Psoas muscle (tissue), 7 donors: ENCODE measurements at regions not wholly inside any gene's neighbourhood (a gene's known extent, or its start where the extent isn't known, plus 50 kb on each side); places are given as distances from the start of the nearest gene placed in this dataset.

Source experiments
- ATAC-seq, 4 donors: fragments of 200-7000 bp; cut with Tn5 transposase; one replicate each; pipeline ENCODE4 v1.9.1; 2020; ENCODE audit warnings: moderate library complexity in 3 of 4, mild to moderate bottlenecking in 2 of 4
- DNase-seq, 2 donors: peaks; one replicate each; pipeline ENCODE4 v3.0.0-alpha.2; 2020
- H3K27ac ChIP-seq: fragments of 200-600 bp; one replicate; pipeline ENCODE4 v1.8.0; 2022
- H3K27me3 ChIP-seq, 3 donors: fragments of 200-600 bp in 1 of 3; one replicate each; pipeline versions ENCODE4 v1.6.1 to v1.8.0; 2013 to 2022; ENCODE audit warnings: low read length in 2 of 3, mild to moderate bottlenecking in 2 of 3, moderate library complexity in 1 of 3; ENCODE audit not compliant: insufficient read depth in 3 of 3
- H3K36me3 ChIP-seq, 2 donors: fragments of 200-600 bp in 1 of 2; one replicate each; pipeline versions ENCODE4 v1.6.1 to v1.8.0; 2013 to 2022; ENCODE audit warnings: low read depth in 1 of 2, mild to moderate bottlenecking in 1 of 2, moderate library complexity in 1 of 2; ENCODE audit not compliant: insufficient read depth in 1 of 2
- H3K4me1 ChIP-seq: fragments of 200-600 bp; one replicate; pipeline ENCODE4 v1.8.0; 2022
- H3K4me3 ChIP-seq: fragments of 200-600 bp; one replicate; pipeline ENCODE4 v1.8.0; 2022; ENCODE audit warnings: mild to moderate bottlenecking
- H3K9me3 ChIP-seq: fragments of 200-600 bp; one replicate; pipeline ENCODE4 v1.8.0; 2022
- CTCF ChIP-seq: fragments of 200-600 bp; IDR thresholded peaks from one replicate; pipeline ENCODE4 v1.8.0; 2022; ENCODE audit warnings: antibody characterized with exemption
- WGBS, 3 donors: extraction: QIAGEN DNeasy Blood & Tissue Kit; methylation state at CpG; one replicate each; pipeline versions ENCODE4 v1.1.6 to v1.1.7; 2013; 5-methylcytosine and 5-hydroxymethylcytosine counted together
- intact Hi-C, 2 donors: fragments of 100-400 bp; cut with DNase I; formaldehyde crosslinking; loops; one replicate each; pipeline versions ENCODE4 v1.11.0 to v1.14.2; 2022
- donor health status: healthy with polysubstance abuse.
- donor health status: DM: no; HTN: no; CAD: no; lungs with moderate emphysema.
- donor health status: Bipolar disorder and iron deficiency.
- donor health status: healthy.
- donor health status: DM: yes; HTN: yes; CAD: no.
- donor health status: DM: no; HTN: no; CAD: no.
- donor health status: DM: yes; HTN: yes; CAD: no.

GRCh38 chr1:93021539-93022134, 57.4 kb upstream of the MTF2 start:
- intact Hi-C loops = loop anchor here (5.0 kb wide), 1 partner anchor 41 kb away; no protein-coding TSS in a partner anchor

GRCh38 chr1:93022580-93022979, 56.5 kb upstream of the MTF2 start:
- H3K27me3 ChIP-seq = no peaks in the 10 kb centered on the region

More at GRCh38 chr1:93021539-93022134, 57.4 kb upstream of the MTF2 start:
- Histone ChIP-seq H3K36me3 (no peaks in the 10 kb centered on the region), H3K9me3 (no peaks in the 10 kb centered on the region), H3K4me1 (peaks cover 11% of the 10 kb centered on the region), H3K4me3 (no peak overlapping the region), H3K27me3 (no peaks in the 10 kb centered on the region), H3K27ac (no peak overlapping the region)
- TF ChIP-seq CTCF = peak; percentile 78
- 15 to 18% (median 16%) methylated on average over 4 of the region's 4 CpGs for WGBS, 3 donors
- ATAC-seq (peak; percentile 43 to 84 (median 66)), DNase-seq (no peak)

GRCh38 chr1:93023281-93023680, 55.8 kb upstream of the MTF2 start:
- no peak overlapping the region for H3K4me3 ChIP-seq

More at GRCh38 chr1:93022580-93022979, 56.5 kb upstream of the MTF2 start:
- no peak overlapping the region for H3K4me3 ChIP-seq
- DNase-seq (no peak), ATAC-seq (no peak)
- H3K9me3 ChIP-seq = no peaks in the 10 kb centered on the region
- H3K27ac ChIP-seq = no peak overlapping the region
- no peaks in the 10 kb centered on the region for H3K36me3 ChIP-seq
- peaks cover 8% of the 10 kb centered on the region for H3K4me1 ChIP-seq
- TF ChIP-seq CTCF = no peak
- 94 to 100% (median 97%) methylated on average over 1 of the region's 1 CpG for WGBS, 3 donors
- intact Hi-C loops = loop anchor here (5.0 kb wide), 1 partner anchor 40 kb away; no protein-coding TSS in a partner anchor

GRCh38 chr1:93025572-93025971, 53.5 kb upstream of the MTF2 start:
- ATAC-seq (no peak), DNase-seq (no peak)
- Histone ChIP-seq H3K4me1 (peaks cover 8% of the 10 kb centered on the region), H3K4me3 (no peak overlapping the region), H3K27me3 (no peaks in the 10 kb centered on the region), H3K36me3 (no peaks in the 10 kb centered on the region), H3K9me3 (no peaks in the 10 kb centered on the region), H3K27ac (no peak overlapping the region)
- 67 to 73% (median 72%) methylated on average over 3 of the region's 3 CpGs for WGBS, 3 donors
- intact Hi-C loops = no loop called here
- TF ChIP-seq CTCF = no peak

More at GRCh38 chr1:93023281-93023680, 55.8 kb upstream of the MTF2 start:
- no peak for TF ChIP-seq CTCF
- intact Hi-C loops = loop anchor here (5.0 kb wide), 1 partner anchor 39 kb away; no protein-coding TSS in a partner anchor
- no peaks in the 10 kb centered on the region for H3K9me3 ChIP-seq
- peaks cover 8% of the 10 kb centered on the region for H3K4me1 ChIP-seq
- ATAC-seq = no peak
- no peak overlapping the region for H3K27ac ChIP-seq
- no peaks in the 10 kb centered on the region for H3K27me3 ChIP-seq
- 18 to 24% (median 19%) methylated on average over 3 of the region's 3 CpGs for WGBS, 3 donors
- H3K36me3 ChIP-seq = no peaks in the 10 kb centered on the region
- no peak for DNase-seq

- no peaks in the 10 kb centered on the region for H3K4me1 ChIP-seq
- no peak for DNase-seq
- intact Hi-C loops = no loop called here
- H3K9me3 ChIP-seq = no peaks in the 10 kb centered on the region
- no peak for ATAC-seq
- TF ChIP-seq CTCF = no peak
- no peaks in the 10 kb centered on the region for H3K36me3 ChIP-seq
- no peaks in the 10 kb centered on the region for H3K27me3 ChIP-seq
- no peak overlapping the region for H3K27ac ChIP-seq
- WGBS, 3 donors = 36 to 42% (median 40%) methylated on average over 4 of the region's 4 CpGs
- H3K4me3 ChIP-seq = no peak overlapping the region
These were observed 50.5 kb upstream of the MTF2 start for GRCh38 chr1:93028542-93028941.
